ENCODE measurements at regions not wholly inside any gene's neighbourhood (a gene's known extent, or its start where the extent isn't known, plus 50 kb on each side); places are given as distances from the start of the nearest gene placed in this dataset.

- Histone ChIP-seq H3K27ac (replicated peaks) (no peak overlapping the region), H3K27me3 (ENCODE audit: insufficient read depth, poor library complexity, severe bottlenecking) (no peaks in the 10 kb centered on the region), H3K4me3 (replicated peaks; ENCODE audit: insufficient read depth, low read length) (no peak overlapping the region)
- DNase-seq (ENCODE audit: low read depth in 1 of 2, low spot score in 1 of 2) = no peak
- TF ChIP-seq POLR2AphosphoS5 (IDR thresholded peaks at IDR 0.05; ENCODE audit: low read depth) = no peak
- no peak for TF ChIP-seq SPI1 (IDR thresholded peaks at IDR 0.05; ENCODE audit: borderline replicate concordance, low read depth)
- TF ChIP-seq REST (IDR thresholded peaks at IDR 0.05; ENCODE audit: insufficient replicate concordance, low read depth) = no peak
- TF ChIP-seq, protein P1, sequence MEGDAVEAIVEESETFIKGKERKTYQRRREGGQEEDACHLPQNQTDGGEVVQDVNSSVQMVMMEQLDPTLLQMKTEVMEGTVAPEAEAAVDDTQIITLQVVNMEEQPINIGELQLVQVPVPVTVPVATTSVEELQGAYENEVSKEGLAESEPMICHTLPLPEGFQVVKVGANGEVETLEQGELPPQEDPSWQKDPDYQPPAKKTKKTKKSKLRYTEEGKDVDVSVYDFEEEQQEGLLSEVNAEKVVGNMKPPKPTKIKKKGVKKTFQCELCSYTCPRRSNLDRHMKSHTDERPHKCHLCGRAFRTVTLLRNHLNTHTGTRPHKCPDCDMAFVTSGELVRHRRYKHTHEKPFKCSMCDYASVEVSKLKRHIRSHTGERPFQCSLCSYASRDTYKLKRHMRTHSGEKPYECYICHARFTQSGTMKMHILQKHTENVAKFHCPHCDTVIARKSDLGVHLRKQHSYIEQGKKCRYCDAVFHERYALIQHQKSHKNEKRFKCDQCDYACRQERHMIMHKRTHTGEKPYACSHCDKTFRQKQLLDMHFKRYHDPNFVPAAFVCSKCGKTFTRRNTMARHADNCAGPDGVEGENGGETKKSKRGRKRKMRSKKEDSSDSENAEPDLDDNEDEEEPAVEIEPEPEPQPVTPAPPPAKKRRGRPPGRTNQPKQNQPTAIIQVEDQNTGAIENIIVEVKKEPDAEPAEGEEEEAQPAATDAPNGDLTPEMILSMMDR (IDR thresholded peaks at IDR 0.05; ENCODE audit: insufficient read depth, low read length) = no peak
- no peak for TF ChIP-seq GABPA (IDR thresholded peaks at IDR 0.05; ENCODE audit: low read depth)
Measured at GRCh38 chr5:111998871-111999270, 241.9 kb upstream of the NREP start.

- TF ChIP-seq SPI1 (IDR thresholded peaks at IDR 0.05; ENCODE audit: borderline replicate concordance, low read depth) (no peak), POLR2AphosphoS5 (IDR thresholded peaks at IDR 0.05; ENCODE audit: low read depth) (no peak), REST (IDR thresholded peaks at IDR 0.05; ENCODE audit: insufficient replicate concordance, low read depth) (no peak), GABPA (IDR thresholded peaks at IDR 0.05; ENCODE audit: low read depth) (no peak)
- TF ChIP-seq, protein P1 (IDR thresholded peaks at IDR 0.05; ENCODE audit: insufficient read depth, low read length) = no peak
- H3K4me3 ChIP-seq (replicated peaks; ENCODE audit: insufficient read depth, low read length) = no peak overlapping the region
- peak in 1 of 2 experiments; percentile 45 for DNase-seq (ENCODE audit: low read depth in 1 of 2, low spot score in 1 of 2)
- H3K27me3 ChIP-seq (ENCODE audit: insufficient read depth, poor library complexity, severe bottlenecking) = no peaks in the 10 kb centered on the region
- H3K27ac ChIP-seq (replicated peaks) = no peak overlapping the region
Measured at GRCh38 chr5:111997711-111998110, 240.7 kb upstream of the NREP start.

DNA sequence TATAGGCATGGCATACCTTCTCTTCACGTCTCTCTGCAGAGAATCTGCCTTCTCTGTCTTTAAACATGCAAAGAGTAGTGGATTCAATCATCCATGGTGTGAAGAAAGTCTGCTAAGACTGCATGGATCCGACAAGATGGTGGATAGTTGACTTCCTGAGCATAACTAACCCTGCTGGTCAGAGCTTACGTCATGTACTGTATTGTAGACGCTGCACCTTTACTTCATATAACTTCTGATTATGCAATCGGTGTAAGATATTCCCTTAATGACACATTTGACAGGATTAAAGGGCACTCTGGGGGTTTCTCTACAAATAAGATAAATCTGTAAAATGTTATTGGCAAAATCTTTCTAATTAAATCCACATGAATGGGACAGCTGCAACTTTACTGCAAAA lies 240.3 kb upstream of the NREP start:
- Histone ChIP-seq H3K27ac (replicated peaks) (no peak overlapping the region), H3K4me3 (replicated peaks; ENCODE audit: insufficient read depth, low read length) (no peak overlapping the region), H3K27me3 (ENCODE audit: insufficient read depth, poor library complexity, severe bottlenecking) (no peaks in the 10 kb centered on the region)
- no peak for DNase-seq (ENCODE audit: low read depth in 1 of 2, low spot score in 1 of 2)
- TF ChIP-seq POLR2AphosphoS5 (IDR thresholded peaks at IDR 0.05; ENCODE audit: low read depth) (no peak), SPI1 (IDR thresholded peaks at IDR 0.05; ENCODE audit: borderline replicate concordance, low read depth) (no peak), REST (IDR thresholded peaks at IDR 0.05; ENCODE audit: insufficient replicate concordance, low read depth) (no peak), GABPA (IDR thresholded peaks at IDR 0.05; ENCODE audit: low read depth) (no peak)
- TF ChIP-seq, protein P1 (IDR thresholded peaks at IDR 0.05; ENCODE audit: insufficient read depth, low read length) = no peak
